ENCODE measurements at regions not wholly inside any gene's neighbourhood (a gene's known extent, or its start where the extent isn't known, plus 50 kb on each side); places are given as distances from the start of the nearest gene placed in this dataset.

GRCh38 chr3:192077795-192078497 is 617.0 kb downstream of the PYDC2 start:
- no peaks in the 10 kb centered on the region for H3K9me3 ChIP-seq
- no peaks in the 10 kb centered on the region for H3K27me3 ChIP-seq
- H3K4me1 ChIP-seq, result peaks cover 0 to 8% (median 0%) of the 10 kb centered on the region in 9 donors
- WGBS, 2 donors, result 26 to 32% methylated on average over 5 of the region's 5 CpGs
- H3K27ac ChIP-seq, result no peak overlapping the region
- intact Hi-C loops (cut with DNase I), result no loop called here
- H3K36me3 ChIP-seq, result no peaks in the 10 kb centered on the region
- H3K4me3 ChIP-seq, result no peak overlapping the region
- ATAC-seq, result peak in 2 of 8 donors; percentile 42 to 53
- no peak for DNase-seq
- TF ChIP-seq, protein P1, sequence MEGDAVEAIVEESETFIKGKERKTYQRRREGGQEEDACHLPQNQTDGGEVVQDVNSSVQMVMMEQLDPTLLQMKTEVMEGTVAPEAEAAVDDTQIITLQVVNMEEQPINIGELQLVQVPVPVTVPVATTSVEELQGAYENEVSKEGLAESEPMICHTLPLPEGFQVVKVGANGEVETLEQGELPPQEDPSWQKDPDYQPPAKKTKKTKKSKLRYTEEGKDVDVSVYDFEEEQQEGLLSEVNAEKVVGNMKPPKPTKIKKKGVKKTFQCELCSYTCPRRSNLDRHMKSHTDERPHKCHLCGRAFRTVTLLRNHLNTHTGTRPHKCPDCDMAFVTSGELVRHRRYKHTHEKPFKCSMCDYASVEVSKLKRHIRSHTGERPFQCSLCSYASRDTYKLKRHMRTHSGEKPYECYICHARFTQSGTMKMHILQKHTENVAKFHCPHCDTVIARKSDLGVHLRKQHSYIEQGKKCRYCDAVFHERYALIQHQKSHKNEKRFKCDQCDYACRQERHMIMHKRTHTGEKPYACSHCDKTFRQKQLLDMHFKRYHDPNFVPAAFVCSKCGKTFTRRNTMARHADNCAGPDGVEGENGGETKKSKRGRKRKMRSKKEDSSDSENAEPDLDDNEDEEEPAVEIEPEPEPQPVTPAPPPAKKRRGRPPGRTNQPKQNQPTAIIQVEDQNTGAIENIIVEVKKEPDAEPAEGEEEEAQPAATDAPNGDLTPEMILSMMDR (IDR thresholded peaks at IDR 0.05), result no peak

- peaks cover 0 to 8% (median 0%) of the 10 kb centered on the region in 9 donors for H3K4me1 ChIP-seq
- 80 to 82% methylated on average over 1 of the region's 1 CpG for WGBS, 2 donors
- ATAC-seq, result no peak
- H3K36me3 ChIP-seq, result no peaks in the 10 kb centered on the region
- no peak overlapping the region for H3K27ac ChIP-seq
- intact Hi-C loops (cut with DNase I), result no loop called here
- no peak overlapping the region for H3K4me3 ChIP-seq
- H3K9me3 ChIP-seq, result no peaks in the 10 kb centered on the region
- TF ChIP-seq, protein P1 (IDR thresholded peaks at IDR 0.05), result no peak
- no peak for DNase-seq
- no peaks in the 10 kb centered on the region for H3K27me3 ChIP-seq
Measured at GRCh38 chr3:192079098-192079497, 618.1 kb downstream of the PYDC2 start.

DNA sequence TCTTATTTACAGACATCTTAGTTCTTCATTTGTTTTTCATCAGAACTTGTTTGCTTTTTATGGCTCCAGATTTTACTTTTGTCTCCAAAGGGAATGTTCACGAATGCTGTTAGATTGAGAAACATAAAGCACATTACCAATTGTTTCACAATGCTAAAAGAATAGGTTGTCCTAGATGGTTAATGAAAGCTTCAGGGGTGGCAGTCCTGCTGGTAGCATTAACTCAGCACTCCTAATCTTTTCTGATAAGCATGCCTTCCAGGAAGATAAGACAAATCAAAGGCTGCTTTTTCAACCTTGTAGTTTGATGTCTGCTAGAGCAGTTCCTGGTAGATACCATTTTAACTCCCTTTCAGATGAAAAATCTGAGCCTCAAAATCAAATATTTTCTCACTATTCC is 619.4 kb downstream of the PYDC2 start:
- TF ChIP-seq, protein P1 (IDR thresholded peaks at IDR 0.05), result no peak
- Histone ChIP-seq H3K27ac (no peak overlapping the region), H3K4me3 (no peak overlapping the region), H3K4me1 (peaks cover 0 to 8% (median 0%) of the 10 kb centered on the region in 9 donors), H3K36me3 (no peaks in the 10 kb centered on the region), H3K27me3 (no peaks in the 10 kb centered on the region), H3K9me3 (no peaks in the 10 kb centered on the region)
- WGBS, 2 donors, result 56 to 67% methylated on average over 1 of the region's 1 CpG
- intact Hi-C loops (cut with DNase I), result loop anchor here in 1 of 10 donors (10.0 kb wide), 1 partner anchor 56 kb away; no protein-coding TSS in a partner anchor
- ATAC-seq (no peak), DNase-seq (no peak)

DNA sequence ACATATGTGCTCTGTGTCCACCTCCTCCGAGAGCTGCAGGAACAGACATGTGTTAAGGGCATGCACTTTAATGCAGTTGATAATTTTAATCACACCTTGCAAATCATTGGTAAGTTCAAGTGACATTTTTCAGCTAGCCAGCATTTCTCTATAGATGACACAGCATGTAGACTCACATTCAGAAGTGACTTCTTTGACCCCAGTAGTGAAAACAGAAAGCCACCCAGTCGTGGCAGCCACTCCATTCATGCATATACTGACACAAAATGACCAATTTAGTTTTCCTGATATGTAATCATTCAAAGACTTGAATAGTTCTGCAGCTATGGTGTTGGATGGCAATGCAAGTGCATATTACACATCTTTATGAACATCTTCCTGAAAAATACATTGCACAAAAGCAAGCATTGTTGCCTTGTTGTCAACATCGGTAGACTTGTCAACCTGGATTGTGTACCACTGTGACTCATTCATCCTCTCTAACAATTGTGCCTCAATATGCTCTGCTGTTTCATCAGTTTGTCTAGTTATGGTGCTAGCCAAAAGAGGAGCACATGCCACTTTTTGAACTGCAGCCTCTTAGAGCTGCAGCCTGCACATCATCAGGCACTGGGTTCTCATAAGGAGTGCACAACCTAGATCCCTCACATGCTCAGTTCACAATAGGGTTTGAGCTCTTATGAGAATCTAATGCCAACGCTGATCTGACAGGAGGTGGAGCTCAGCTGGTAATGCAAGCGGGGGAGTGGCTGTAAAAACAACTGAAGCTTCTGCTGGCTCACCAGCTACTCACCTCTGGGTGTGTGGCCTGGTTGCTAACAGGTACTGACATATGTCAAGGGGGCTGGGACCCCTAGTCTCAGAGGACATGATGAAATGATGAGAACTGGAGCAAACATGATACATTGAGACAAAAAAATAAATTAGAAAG is 622.0 kb downstream of the PYDC2 start:
- TF ChIP-seq, protein P1 (IDR thresholded peaks at IDR 0.05), result no peak
- Histone ChIP-seq H3K4me1 (peaks cover 0 to 7% (median 0%) of the 10 kb centered on the region in 9 donors), H3K4me3 (no peak overlapping the region), H3K36me3 (no peaks in the 10 kb centered on the region), H3K27ac (no peak overlapping the region), H3K9me3 (no peaks in the 10 kb centered on the region), H3K27me3 (no peaks in the 10 kb centered on the region)
- 62 to 65% methylated on average over 5 of the region's 5 CpGs for WGBS, 2 donors
- no peak for DNase-seq
- no peak for ATAC-seq
- intact Hi-C loops (cut with DNase I), result loop anchor here in 1 of 10 donors (10.0 kb wide), 1 partner anchor 58 kb away; no protein-coding TSS in a partner anchor
